Activated CD4-positive, alpha-beta memory T cell treated with anti-CD3 and anti-CD28 coated beads, Interleukin-2, amount 10 ng/mL, durations not matched to agents 7 days and 5 days (primary cell): ENCODE measurements at regions not wholly inside any gene's neighbourhood (a gene's known extent, or its start where the extent isn't known, plus 50 kb on each side); places are given as distances from the start of the nearest gene placed in this dataset.

Source experiments
- CTCF ChIA-PET: fragments of 350-600 bp; sonication (Branson Sonifier 250); formaldehyde crosslinking; loops from one replicate; lab custom pipeline; 2021; ENCODE audit warnings: antibody characterized with exemption, inconsistent platforms; lab: Charles Lee
- POLR2A ChIA-PET: fragments of 350-600 bp; sonication (Branson Sonifier 250); formaldehyde crosslinking; loops from one replicate; lab custom pipeline; 2021; ENCODE audit warnings: antibody characterized with exemption; lab: Charles Lee
- DNase-seq: peaks from one replicate; pipeline ENCODE4 v3.0.0-alpha.2; 2020
- H3K27ac Mint-ChIP-seq: one replicate; pipeline ENCODE4 v1.8.0; 2021; ENCODE audit warnings: mild to moderate bottlenecking, mixed read lengths
- H3K27me3 Mint-ChIP-seq: one replicate; pipeline ENCODE4 v1.8.0; 2021; ENCODE audit warnings: mixed read lengths
- H3K36me3 Mint-ChIP-seq: one replicate; pipeline ENCODE4 v1.8.0; 2021; ENCODE audit warnings: low read depth, mixed read lengths
- H3K4me1 Mint-ChIP-seq: one replicate; pipeline ENCODE4 v1.8.0; 2021; ENCODE audit warnings: mixed read lengths
- H3K4me3 Mint-ChIP-seq: one replicate; pipeline ENCODE4 v1.8.0; 2021; ENCODE audit warnings: mild to moderate bottlenecking, mixed read lengths
- H3K9me3 Mint-ChIP-seq: one replicate; pipeline ENCODE4 v1.8.0; 2021; ENCODE audit warnings: mixed read lengths

- Mint-ChIP-seq H3K4me1 (no peaks in the 10 kb centered on the region), H3K9me3 (peaks cover 4% of the 10 kb centered on the region), H3K27ac (no peak overlapping the region), H3K27me3 (no peaks in the 10 kb centered on the region), H3K36me3 (no peaks in the 10 kb centered on the region), H3K4me3 (no peak overlapping the region)
- POLR2A ChIA-PET = no interaction called here
- no peak for DNase-seq
- CTCF ChIA-PET = interaction anchor here (1.1 to 1.7 kb wide), 3 partner anchors 10 to 38 kb away, joined by 3 to 6 read pairs (median 4); no protein-coding TSS in a partner anchor
Observed at GRCh38 chr18:37779220-37779619, 213.6 kb upstream of the CELF4 start.

DNA sequence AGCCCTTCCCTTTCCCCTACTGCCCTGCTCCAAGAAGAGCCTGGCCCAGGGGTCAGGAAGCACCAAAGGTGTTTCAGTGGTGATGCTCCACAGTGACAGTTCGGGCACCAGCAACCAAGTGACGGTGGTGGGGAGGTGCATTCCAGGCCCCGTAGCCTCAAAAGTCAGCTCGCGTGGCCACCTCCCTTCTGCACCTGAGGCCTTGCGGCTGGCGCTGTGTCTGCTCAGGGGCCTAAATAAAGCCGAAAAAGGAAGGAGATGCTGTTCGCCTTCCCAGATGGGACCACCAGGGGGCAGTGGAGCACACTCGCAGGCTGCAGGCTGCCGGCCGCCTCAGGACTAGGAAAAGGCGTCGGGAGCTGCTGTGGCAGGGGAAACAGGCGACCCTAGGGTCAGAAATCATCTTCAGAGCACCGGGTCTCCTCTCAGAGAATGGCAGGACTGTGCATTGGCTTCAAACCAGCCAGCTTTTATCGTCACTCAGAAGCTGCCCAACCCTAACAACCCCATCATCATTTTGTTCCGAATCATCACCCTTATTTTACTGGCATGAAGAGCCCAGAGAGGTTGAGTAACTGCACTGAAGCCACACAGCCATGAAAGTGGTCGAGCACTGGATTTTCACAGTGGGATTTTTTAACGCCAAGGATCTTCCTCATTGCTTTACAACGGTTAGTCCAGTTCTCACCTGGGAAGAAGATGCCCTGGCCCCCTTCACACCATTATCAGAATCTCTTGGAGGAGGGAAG lies 213.0 kb upstream of the CELF4 start:
- CTCF ChIA-PET = interaction anchor here (1.1 to 1.7 kb wide), 3 partner anchors 10 to 38 kb away, joined by 3 to 6 read pairs (median 4); no protein-coding TSS in a partner anchor
- DNase-seq = peak; percentile 37
- no peaks in the 10 kb centered on the region for H3K4me1 Mint-ChIP-seq
- peaks cover 4% of the 10 kb centered on the region for H3K9me3 Mint-ChIP-seq
- H3K27me3 Mint-ChIP-seq = no peaks in the 10 kb centered on the region
- no peak overlapping the region for H3K27ac Mint-ChIP-seq
- H3K4me3 Mint-ChIP-seq = no peak overlapping the region
- no peaks in the 10 kb centered on the region for H3K36me3 Mint-ChIP-seq
- POLR2A ChIA-PET = no interaction called here

DNA sequence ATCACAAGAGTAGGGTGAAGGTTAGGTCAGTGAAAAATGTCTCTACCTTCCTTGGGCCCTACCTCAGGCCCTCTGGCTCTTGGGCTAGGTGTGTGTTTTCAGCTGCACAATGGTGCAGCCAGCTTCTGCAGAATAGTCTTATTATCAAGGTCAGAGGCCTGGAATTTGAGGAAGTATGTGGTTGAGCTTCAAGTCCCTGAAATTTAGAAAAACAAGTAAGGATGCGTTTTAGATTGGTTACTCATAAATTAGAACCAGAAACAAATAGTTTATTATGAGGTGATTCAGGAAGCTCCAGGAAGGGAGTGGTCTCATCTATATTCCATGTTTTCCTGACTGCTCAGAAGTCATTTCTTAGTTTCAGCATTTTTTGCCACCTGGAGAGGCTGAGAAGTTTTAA lies 204.2 kb upstream of the CELF4 start:
- no peak overlapping the region for H3K4me3 Mint-ChIP-seq
- CTCF ChIA-PET = no interaction called here
- H3K4me1 Mint-ChIP-seq = no peaks in the 10 kb centered on the region
- no peak overlapping the region for H3K27ac Mint-ChIP-seq
- H3K9me3 Mint-ChIP-seq = peaks cover 5% of the 10 kb centered on the region
- DNase-seq = no peak
- H3K27me3 Mint-ChIP-seq = no peaks in the 10 kb centered on the region
- POLR2A ChIA-PET = no interaction called here
- H3K36me3 Mint-ChIP-seq = no peaks in the 10 kb centered on the region

GRCh38 chr18:37764541-37765288 lies 199.1 kb upstream of the CELF4 start:
- POLR2A ChIA-PET = no interaction called here
- Mint-ChIP-seq H3K4me1 (no peaks in the 10 kb centered on the region), H3K4me3 (no peak overlapping the region), H3K9me3 (peaks cover 7% of the 10 kb centered on the region), H3K36me3 (no peaks in the 10 kb centered on the region), H3K27me3 (no peaks in the 10 kb centered on the region), H3K27ac (no peak overlapping the region)
- CTCF ChIA-PET = no interaction called here
- no peak for DNase-seq

DNA sequence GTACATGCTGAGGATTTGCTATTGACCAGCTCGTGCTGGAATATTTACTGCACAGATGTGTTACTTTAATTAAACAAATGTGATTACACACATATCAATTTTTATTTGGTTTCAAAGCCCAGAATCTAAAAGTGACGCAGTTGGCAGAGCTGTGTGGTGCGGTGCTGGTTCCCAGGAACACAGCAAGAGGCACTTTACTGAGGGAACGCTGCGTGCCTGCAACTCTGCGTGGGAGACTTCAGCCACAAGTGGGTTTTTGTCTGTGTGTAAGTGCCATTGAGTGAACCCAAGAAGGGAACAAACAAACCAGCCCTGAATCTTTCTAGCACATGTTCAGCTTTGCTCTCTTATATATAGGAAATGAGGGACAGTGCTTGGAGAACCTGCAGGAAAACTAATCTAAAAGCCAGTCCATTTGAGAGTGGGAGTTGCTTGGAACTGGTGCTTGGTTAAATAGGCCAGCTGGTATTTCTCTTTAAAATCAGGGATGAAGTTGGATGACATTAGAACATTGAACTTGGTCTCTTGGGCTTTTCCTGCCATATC lies 196.6 kb upstream of the CELF4 start:
- POLR2A ChIA-PET = no interaction called here
- Mint-ChIP-seq H3K4me3 (no peak overlapping the region), H3K9me3 (peaks cover 5% of the 10 kb centered on the region), H3K4me1 (no peaks in the 10 kb centered on the region), H3K27ac (no peak overlapping the region), H3K27me3 (no peaks in the 10 kb centered on the region), H3K36me3 (no peaks in the 10 kb centered on the region)
- CTCF ChIA-PET = no interaction called here
- no peak for DNase-seq

GRCh38 chr18:37754141-37754540 lies 188.5 kb upstream of the CELF4 start:
- DNase-seq = no peak
- ChIA-PET CTCF (no interaction called here), POLR2A (no interaction called here)
- H3K4me1 Mint-ChIP-seq = no peaks in the 10 kb centered on the region
- H3K4me3 Mint-ChIP-seq = no peak overlapping the region
- H3K27ac Mint-ChIP-seq = no peak overlapping the region
- no peaks in the 10 kb centered on the region for H3K9me3 Mint-ChIP-seq
- H3K36me3 Mint-ChIP-seq = no peaks in the 10 kb centered on the region
- H3K27me3 Mint-ChIP-seq = no peaks in the 10 kb centered on the region

DNA sequence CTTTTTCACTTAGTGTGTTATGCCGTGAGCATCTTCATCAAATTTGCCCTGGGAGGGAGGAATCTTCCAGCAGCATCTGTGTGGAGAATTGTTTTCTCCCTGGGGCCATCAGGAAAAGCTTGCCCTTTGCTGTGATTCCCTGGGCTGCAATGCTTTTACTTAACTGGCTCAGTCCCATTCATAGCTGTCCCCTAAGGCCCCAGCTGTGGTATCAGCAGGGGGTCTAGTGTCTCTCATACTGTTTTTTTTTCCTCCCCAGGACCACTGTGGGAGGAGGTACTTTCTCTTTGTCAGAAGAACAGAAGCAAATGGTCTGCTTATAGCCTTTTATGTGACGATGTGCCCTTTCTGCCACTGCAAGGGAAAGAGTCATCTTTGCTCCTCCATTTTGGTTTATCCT lies 176.8 kb upstream of the CELF4 start:
- POLR2A ChIA-PET = no interaction called here

DNA sequence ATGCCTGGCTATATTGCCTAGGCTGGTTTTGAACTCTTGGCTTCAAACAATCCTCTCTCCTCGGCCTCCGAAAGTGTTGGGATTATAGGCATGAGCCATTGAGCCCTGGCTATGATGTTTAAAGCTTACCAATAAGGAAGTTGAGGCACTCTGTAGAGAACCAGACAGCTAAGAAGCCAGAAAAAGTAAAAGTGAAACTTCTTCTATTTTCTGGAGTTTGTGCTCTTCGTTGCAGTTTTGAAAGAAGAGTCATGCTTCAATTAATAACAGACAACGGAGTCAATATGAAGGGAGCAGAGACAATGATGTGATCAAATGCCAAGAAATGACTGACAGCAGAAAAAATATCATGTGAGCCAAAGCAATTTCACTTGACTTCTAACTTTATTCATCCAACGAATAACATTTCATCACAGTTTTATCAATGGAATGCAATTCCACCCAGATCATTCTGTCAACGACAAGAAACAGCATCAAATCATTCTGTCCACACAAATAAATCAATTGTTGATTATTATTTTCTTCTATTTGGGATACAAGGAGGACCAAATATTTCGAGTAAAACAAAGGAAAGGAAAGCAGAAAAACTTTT lies 175.5 kb upstream of the CELF4 start:
- Mint-ChIP-seq H3K9me3 (no peaks in the 10 kb centered on the region), H3K27me3 (no peaks in the 10 kb centered on the region), H3K4me3 (no peak overlapping the region), H3K36me3 (no peaks in the 10 kb centered on the region), H3K4me1 (no peaks in the 10 kb centered on the region), H3K27ac (no peak overlapping the region)
- POLR2A ChIA-PET = no interaction called here
- CTCF ChIA-PET = interaction anchor here (0.7 kb wide), 1 partner anchor 342 kb away, joined by 3 read pairs; no protein-coding TSS in a partner anchor
- DNase-seq = no peak

More for the DNA sequence above, 176.8 kb upstream of the CELF4 start:
- no peaks in the 10 kb centered on the region for H3K9me3 Mint-ChIP-seq
- H3K27me3 Mint-ChIP-seq = no peaks in the 10 kb centered on the region
- CTCF ChIA-PET = no interaction called here
- no peaks in the 10 kb centered on the region for H3K4me1 Mint-ChIP-seq
- no peak overlapping the region for H3K27ac Mint-ChIP-seq
- DNase-seq = no peak
- no peaks in the 10 kb centered on the region for H3K36me3 Mint-ChIP-seq
- no peak overlapping the region for H3K4me3 Mint-ChIP-seq

DNA sequence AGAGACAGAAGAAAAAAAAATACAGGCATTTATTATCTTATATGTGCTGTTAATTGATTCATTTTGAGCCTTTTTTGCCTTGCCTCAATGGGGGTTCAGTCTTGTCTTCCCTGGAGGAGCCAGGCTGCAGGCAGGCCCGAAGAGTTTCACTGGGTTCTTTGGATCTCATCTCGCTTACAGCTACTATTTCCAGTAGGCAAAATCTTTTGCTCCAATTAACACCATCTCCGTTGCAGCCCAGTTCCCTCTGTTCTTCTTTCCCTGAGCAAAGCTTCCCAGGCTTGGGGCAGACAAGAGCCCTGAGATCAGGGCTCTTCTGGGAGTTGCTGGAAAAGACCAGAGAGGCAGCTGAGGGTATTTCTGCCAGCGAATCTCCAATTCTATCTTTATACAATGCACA lies 168.8 kb upstream of the CELF4 start:
- peaks cover 3% of the 10 kb centered on the region for H3K9me3 Mint-ChIP-seq

GRCh38 chr18:37729716-37730115 lies 164.1 kb upstream of the CELF4 start:
- peaks cover 3% of the 10 kb centered on the region for H3K9me3 Mint-ChIP-seq
- H3K4me3 Mint-ChIP-seq = no peak overlapping the region
- ChIA-PET POLR2A (no interaction called here), CTCF (no interaction called here)
- H3K27me3 Mint-ChIP-seq = no peaks in the 10 kb centered on the region
- no peaks in the 10 kb centered on the region for H3K4me1 Mint-ChIP-seq
- no peak for DNase-seq
- H3K36me3 Mint-ChIP-seq = no peaks in the 10 kb centered on the region
- no peak overlapping the region for H3K27ac Mint-ChIP-seq

More for the DNA sequence above, 168.8 kb upstream of the CELF4 start:
- ChIA-PET CTCF (no interaction called here), POLR2A (no interaction called here)
- H3K27me3 Mint-ChIP-seq = no peaks in the 10 kb centered on the region
- H3K36me3 Mint-ChIP-seq = no peaks in the 10 kb centered on the region
- no peak for DNase-seq
- H3K4me3 Mint-ChIP-seq = no peak overlapping the region
- H3K4me1 Mint-ChIP-seq = no peaks in the 10 kb centered on the region
- no peak overlapping the region for H3K27ac Mint-ChIP-seq

- no peak for DNase-seq
- no peaks in the 10 kb centered on the region for H3K36me3 Mint-ChIP-seq
- no peaks in the 10 kb centered on the region for H3K9me3 Mint-ChIP-seq
- ChIA-PET POLR2A (no interaction called here), CTCF (no interaction called here)
- H3K4me1 Mint-ChIP-seq = no peaks in the 10 kb centered on the region
- H3K27me3 Mint-ChIP-seq = no peaks in the 10 kb centered on the region
- no peak overlapping the region for H3K27ac Mint-ChIP-seq
- H3K4me3 Mint-ChIP-seq = no peak overlapping the region
Observed at GRCh38 chr18:37724206-37724605, 158.6 kb upstream of the CELF4 start.

- no peaks in the 10 kb centered on the region for H3K36me3 Mint-ChIP-seq
- no peaks in the 10 kb centered on the region for H3K4me1 Mint-ChIP-seq
- POLR2A ChIA-PET = no interaction called here
- H3K27me3 Mint-ChIP-seq = no peaks in the 10 kb centered on the region
- CTCF ChIA-PET = no interaction called here
- no peak overlapping the region for H3K4me3 Mint-ChIP-seq
- H3K9me3 Mint-ChIP-seq = no peaks in the 10 kb centered on the region
- no peak overlapping the region for H3K27ac Mint-ChIP-seq
- DNase-seq = no peak
Observed at GRCh38 chr18:37721544-37722522, 156.2 kb upstream of the CELF4 start.
